H1 (cell line): ENCODE measurements at regions not wholly inside any gene's neighbourhood (a gene's known extent, or its start where the extent isn't known, plus 50 kb on each side); places are given as distances from the start of the nearest gene placed in this dataset.

Experiments used
- CTCF ChIA-PET: fragments of 300-600 bp; sonication (Branson Sonifier 250); formaldehyde crosslinking; loops from one replicate; lab custom pipeline; 2021; ENCODE audit not compliant: partially characterized antibody; lab: Charles Lee
- POLR2A ChIA-PET: fragments of 300-600 bp; sonication (Branson Sonifier 250); formaldehyde crosslinking; loops from one replicate; lab custom pipeline; 2021; ENCODE audit warnings: inconsistent platforms; ENCODE audit not compliant: partially characterized antibody; lab: Charles Lee
- DNase-seq, 2 experiments: peaks; one replicate each; pipeline versions ENCODE4 v3.0.0 to v3.0.0-alpha.2; 2010 to 2022; ENCODE audit warnings: low spot score in 2 of 2, low read depth in 1 of 2, mixed read lengths in 1 of 2
- FAIRE-seq: peaks from 2 replicates; lab custom pipeline; 2011; peaks lifted over from hg19 to GRCh38; lab: Jason Lieb, UNC
- H2AFZ ChIP-seq: 2 replicates; pipeline ENCODE4 v1.8.1; 2012; ENCODE audit warnings: low read length, inconsistent platforms
- H2AK5ac ChIP-seq: 2 replicates; pipeline ENCODE4 v1.6.1; 2013; ENCODE audit warnings: low read depth, low read length
- H2BK120ac ChIP-seq: replicated peaks from 2 replicates; pipeline ENCODE3; 2013; ENCODE audit warnings: low read depth, low read length, inconsistent platforms
- H2BK12ac ChIP-seq: 2 replicates; pipeline ENCODE4 v1.6.1; 2013; ENCODE audit warnings: low read depth, low read length
- H2BK15ac ChIP-seq: 2 replicates; pipeline ENCODE4 v1.6.1; 2013; ENCODE audit warnings: low read length
- H2BK20ac ChIP-seq: 2 replicates; pipeline ENCODE4 v1.6.1; 2013; ENCODE audit warnings: low read length
- H2BK5ac ChIP-seq: 2 replicates; pipeline ENCODE4 v1.6.1; 2013; ENCODE audit warnings: low read depth, low read length
- H3K14ac ChIP-seq: 2 replicates; pipeline ENCODE4 v1.6.1; 2013; ENCODE audit warnings: inconsistent platforms; ENCODE audit not compliant: insufficient read length
- H3K18ac ChIP-seq: 2 replicates; pipeline ENCODE4 v1.6.1; 2013; ENCODE audit warnings: low read length; ENCODE audit errors: extremely low read depth
- H3K23ac ChIP-seq: 2 replicates; pipeline ENCODE4 v1.6.1; 2013; ENCODE audit warnings: inconsistent platforms; ENCODE audit not compliant: insufficient read length
- H3K23me2 ChIP-seq: 2 replicates; pipeline ENCODE4 v1.6.1; 2013; ENCODE audit warnings: low read depth, low read length
- H3K27ac ChIP-seq: 2 replicates; pipeline ENCODE4 v1.6.1; 2011; ENCODE audit warnings: low read depth, low read length, inconsistent platforms
- H3K27me3 ChIP-seq, 4 experiments: replicated peaks in 1 of 4; 1 replicate in 1 of 4; 2 replicates in 3 of 4; pipeline versions ENCODE4 v1.6.1 to v1.8.1; 2011 to 2013; ENCODE audit warnings: low read length in 3 of 4, mild to moderate bottlenecking in 3 of 4, inconsistent platforms in 2 of 4, mixed read lengths in 2 of 4, moderate library complexity in 1 of 4; ENCODE audit not compliant: control insufficient read depth in 3 of 4, insufficient read depth in 3 of 4; ENCODE audit errors: extremely low read depth in 1 of 4
- H3K36me3 ChIP-seq, 4 experiments: 2 replicates each; pipeline versions ENCODE4 v1.6.1 to v1.8.1; 2011 to 2013; ENCODE audit warnings: mild to moderate bottlenecking in 4 of 4, low read length in 3 of 4, moderate library complexity in 2 of 4, control low read depth in 1 of 4, inconsistent platforms in 1 of 4; ENCODE audit not compliant: insufficient read depth in 4 of 4, control insufficient read depth in 2 of 4
- H3K4ac ChIP-seq: replicated peaks from 2 replicates; pipeline ENCODE3; 2013; ENCODE audit warnings: low read length, low read depth, mixed read lengths, inconsistent platforms; ENCODE audit not compliant: insufficient read length
- H3K4me1 ChIP-seq, 4 experiments: replicated peaks in 1 of 4; 1 replicate in 1 of 4; 2 replicates in 3 of 4; pipeline versions ENCODE4 v1.6.1 to v1.8.1; 2011 to 2013; ENCODE audit warnings: low read length in 3 of 4, inconsistent platforms in 2 of 4, mixed read lengths in 1 of 4; ENCODE audit not compliant: insufficient read depth in 4 of 4, control insufficient read depth in 3 of 4
- H3K4me2 ChIP-seq, 2 experiments: 2 replicates each; pipeline versions ENCODE4 v1.6.1 to v1.8.1; 2011 to 2013; ENCODE audit warnings: low read depth in 2 of 2, low read length in 2 of 2, control low read depth in 1 of 2, inconsistent platforms in 1 of 2, mild to moderate bottlenecking in 1 of 2; ENCODE audit not compliant: insufficient read depth in 1 of 2
- H3K4me3 ChIP-seq, 4 experiments: fragments of 200-600, 300-600 bp in 1 of 4; sonication (generic), shearing (Covaris generic), sonication (Bioruptor Twin) in 1 of 4; 2 replicates each; pipeline versions ENCODE4 v1.5.1 to v1.8.1; 2011 to 2016; ENCODE audit warnings: low read length in 4 of 4, low read depth in 3 of 4, control low read depth in 2 of 4, inconsistent platforms in 2 of 4, mild to moderate bottlenecking in 2 of 4, mixed read lengths in 1 of 4, moderate library complexity in 1 of 4; ENCODE audit not compliant: insufficient read depth in 2 of 4; ENCODE audit errors: extremely low read depth in 1 of 4
- H3K56ac ChIP-seq: replicated peaks from 2 replicates; pipeline ENCODE3; 2013; ENCODE audit warnings: low read depth, mild to moderate bottlenecking, mixed read lengths, low read length, inconsistent platforms; ENCODE audit not compliant: insufficient read length
- H3K79me1 ChIP-seq: 2 replicates; pipeline ENCODE4 v1.6.1; 2013; ENCODE audit warnings: low read depth, low read length, control low read depth
- H3K79me2 ChIP-seq, 2 experiments: 2 replicates each; pipeline versions ENCODE4 v1.6.1 to v1.8.1; 2012 to 2013; ENCODE audit warnings: low read length in 2 of 2, mild to moderate bottlenecking in 2 of 2, inconsistent platforms in 1 of 2; ENCODE audit not compliant: insufficient read depth in 2 of 2, control insufficient read depth in 1 of 2
- H3K9ac ChIP-seq, 4 experiments: replicated peaks in 1 of 4; 1 replicate in 1 of 4; 2 replicates in 3 of 4; pipeline versions ENCODE4 v1.6.1 to v1.8.1; 2011 to 2013; ENCODE audit warnings: low read depth in 3 of 4, low read length in 3 of 4, control low read depth in 2 of 4, mild to moderate bottlenecking in 2 of 4, moderate library complexity in 2 of 4, inconsistent platforms in 1 of 4; ENCODE audit errors: extremely low read depth in 1 of 4
- H3K9me3 ChIP-seq, 2 experiments: 2 replicates each; pipeline versions ENCODE4 v1.6.1 to v1.8.1; 2012 to 2013; ENCODE audit warnings: mild to moderate bottlenecking in 2 of 2, moderate library complexity in 2 of 2, control low read depth in 1 of 2, inconsistent platforms in 1 of 2, low read depth in 1 of 2, low read length in 1 of 2, mixed read lengths in 1 of 2; ENCODE audit not compliant: insufficient read depth in 2 of 2
- H4K20me1 ChIP-seq, 2 experiments: replicated peaks in 1 of 2; 2 replicates each; pipeline versions ENCODE3 to v1.8.1; 2011 to 2013; ENCODE audit warnings: inconsistent platforms in 2 of 2, low read length in 2 of 2, mild to moderate bottlenecking in 1 of 2; ENCODE audit not compliant: insufficient read depth in 2 of 2, control insufficient read depth in 1 of 2
- H4K5ac ChIP-seq: 2 replicates; pipeline ENCODE4 v1.6.1; 2013; ENCODE audit warnings: low read length, low read depth, mixed read lengths, inconsistent platforms; ENCODE audit not compliant: insufficient read length
- H4K8ac ChIP-seq: 2 replicates; pipeline ENCODE4 v1.8.0; 2013; ENCODE audit warnings: mild to moderate bottlenecking, moderate library complexity, low read length, inconsistent platforms; ENCODE audit not compliant: insufficient read depth; ENCODE audit errors: extremely low read depth
- H4K91ac ChIP-seq: replicated peaks from 2 replicates; pipeline ENCODE3; 2013; ENCODE audit warnings: low read length, mixed read lengths, inconsistent platforms; ENCODE audit not compliant: insufficient read length
- TBP ChIP-seq: IDR thresholded peaks from 2 replicates; pipeline ENCODE4 v1.6.1; 2011; ENCODE audit warnings: low read depth, low read length, improper control_type of control experiment
- YY1 ChIP-seq: IDR thresholded peaks from 2 replicates; pipeline ENCODE4 v1.6.1; 2011; ENCODE audit warnings: low read depth, mild to moderate bottlenecking, low read length
- WGBS, 2 experiments: shearing (Covaris generic) in 1 of 2; methylation state at CpG; one replicate each; pipeline versions ENCODE4 v1.1.6 to v1.1.7; 2013 to 2015; ENCODE audit warnings: low lambda C conversion rate in 2 of 2, mixed read lengths in 2 of 2, inconsistent platforms in 1 of 2, low coverage in 1 of 2, missing lambda C conversion rate in 1 of 2; ENCODE audit not compliant: insufficient replicate concordance in 2 of 2, insufficient coverage in 1 of 2, insufficient read length in 1 of 2; ENCODE audit errors: extremely low coverage in 1 of 2, missing lambda C conversion rate in 1 of 2; 5-methylcytosine and 5-hydroxymethylcytosine counted together

DNA sequence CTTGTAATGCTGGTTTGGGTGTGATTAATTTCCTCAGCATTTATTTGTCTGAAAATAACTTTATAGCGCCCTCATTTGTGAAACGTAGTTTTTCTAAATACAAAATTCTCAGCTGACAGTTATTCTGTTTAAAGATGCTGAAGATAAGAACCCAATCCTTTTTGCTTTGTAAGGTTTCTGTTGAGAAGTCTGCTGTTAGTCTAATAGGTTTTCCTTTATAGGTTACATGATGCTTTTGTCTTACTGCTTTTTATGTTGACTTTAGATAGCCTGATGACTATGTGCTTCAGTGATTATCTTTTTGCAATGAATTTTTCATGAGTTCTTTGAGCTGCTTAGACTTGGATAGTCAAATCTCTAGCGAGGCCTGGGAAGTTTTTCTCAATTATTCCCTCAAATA lies 168.6 kb upstream of the PDE3A start:
- H3K23ac ChIP-seq: no peak overlapping the region
- H3K4me2 ChIP-seq: no peak overlapping the region
- H2BK15ac ChIP-seq: no peak overlapping the region
- H2BK120ac ChIP-seq: no peak overlapping the region
- H3K18ac ChIP-seq: no peak overlapping the region
- ChIA-PET POLR2A (no interaction called here), CTCF (no interaction called here)
- H3K79me2 ChIP-seq: no peaks in the 10 kb centered on the region
- H2BK20ac ChIP-seq: no peak overlapping the region
- H4K20me1 ChIP-seq: no peaks in the 10 kb centered on the region
- H3K27ac ChIP-seq: no peak overlapping the region
- H3K36me3 ChIP-seq: no peaks in the 10 kb centered on the region
- FAIRE-seq: no peak
- no peak overlapping the region for H3K4me3 ChIP-seq
- no peak overlapping the region for H4K8ac ChIP-seq
- H2BK12ac ChIP-seq: no peak overlapping the region
- no peaks in the 10 kb centered on the region for H3K9me3 ChIP-seq
- no peak for DNase-seq
- H2AFZ ChIP-seq: no peak overlapping the region
- WGBS, 2 experiments: 92% methylated on average over 3 of the region's 3 CpGs; no CpG with 5 or more reads in 1 of the 2 experiments
- peaks cover 0 to 3% (median 0%) of the 10 kb centered on the region in 4 experiments; a peak in 1 of 7 replicates for H3K4me1 ChIP-seq
- H3K14ac ChIP-seq: no peak overlapping the region
- no peak overlapping the region for H3K56ac ChIP-seq
- H4K5ac ChIP-seq: no peak overlapping the region
- no peak overlapping the region for H2AK5ac ChIP-seq
- no peak overlapping the region for H2BK5ac ChIP-seq
- H4K91ac ChIP-seq: no peak overlapping the region
- no peak overlapping the region for H3K9ac ChIP-seq
- no peaks in the 10 kb centered on the region for H3K27me3 ChIP-seq
- no peaks in the 10 kb centered on the region for H3K79me1 ChIP-seq
- no peak overlapping the region for H3K4ac ChIP-seq
- no peaks in the 10 kb centered on the region for H3K23me2 ChIP-seq
- TF ChIP-seq TBP: no peak
- TF ChIP-seq YY1: no peak
